RWPE1 (cell line): ENCODE measurements at regions not wholly inside any gene's neighbourhood (a gene's known extent, or its start where the extent isn't known, plus 50 kb on each side); places are given as distances from the start of the nearest gene placed in this dataset.

Experiments
- CTCF ChIA-PET: fragments of 350-600 bp; sonication (Branson Sonifier 250); formaldehyde crosslinking; extraction: SDS; loops from one replicate; lab custom pipeline; 2021; lab: Yijun Ruan, JAX
- POLR2A ChIA-PET: fragments of 400-600 bp; formaldehyde crosslinking; extraction: SDS; loops from one replicate; lab custom pipeline; 2020; ENCODE audit warnings: antibody characterized with exemption; ENCODE audit not compliant: low non-redundant PET; lab: Yijun Ruan, JAX
- DNase-seq: peaks from one replicate; pipeline ENCODE4 v3.0.0; 2012; ENCODE audit warnings: low spot score
- H3K27ac ChIP-seq: fragments of 450-650 bp; 2 replicates; pipeline ENCODE4 v1.5.1; 2017
- TF ChIP-seq, protein P1 (sequence below): fragments of 450-650 bp; conservative IDR thresholded peaks from 2 replicates; pipeline ENCODE4 v1.5.1; 2017; ENCODE audit warnings: low read depth, mild to moderate bottlenecking

DNA sequence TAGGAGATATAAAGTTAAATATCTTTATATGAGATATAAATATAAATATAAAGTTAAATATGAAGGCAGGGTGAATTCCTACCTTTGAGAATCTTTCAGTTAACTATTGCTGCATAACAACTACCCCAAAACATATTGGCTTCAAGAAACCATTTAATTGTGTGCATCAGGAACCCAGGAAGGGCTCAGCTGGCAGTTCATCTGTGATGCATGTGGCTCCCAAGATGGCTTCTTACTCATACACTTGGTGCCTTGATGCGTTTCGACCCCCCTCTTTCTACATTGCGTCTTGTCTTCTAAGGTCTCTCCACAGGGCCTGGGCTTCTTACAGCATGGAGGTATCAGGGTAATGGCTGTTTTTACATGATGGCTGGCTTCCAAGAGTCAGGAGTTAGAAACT is 253.9 kb upstream of the CRY1 start:
- no peak overlapping the region for H3K27ac ChIP-seq
- TF ChIP-seq, protein P1, sequence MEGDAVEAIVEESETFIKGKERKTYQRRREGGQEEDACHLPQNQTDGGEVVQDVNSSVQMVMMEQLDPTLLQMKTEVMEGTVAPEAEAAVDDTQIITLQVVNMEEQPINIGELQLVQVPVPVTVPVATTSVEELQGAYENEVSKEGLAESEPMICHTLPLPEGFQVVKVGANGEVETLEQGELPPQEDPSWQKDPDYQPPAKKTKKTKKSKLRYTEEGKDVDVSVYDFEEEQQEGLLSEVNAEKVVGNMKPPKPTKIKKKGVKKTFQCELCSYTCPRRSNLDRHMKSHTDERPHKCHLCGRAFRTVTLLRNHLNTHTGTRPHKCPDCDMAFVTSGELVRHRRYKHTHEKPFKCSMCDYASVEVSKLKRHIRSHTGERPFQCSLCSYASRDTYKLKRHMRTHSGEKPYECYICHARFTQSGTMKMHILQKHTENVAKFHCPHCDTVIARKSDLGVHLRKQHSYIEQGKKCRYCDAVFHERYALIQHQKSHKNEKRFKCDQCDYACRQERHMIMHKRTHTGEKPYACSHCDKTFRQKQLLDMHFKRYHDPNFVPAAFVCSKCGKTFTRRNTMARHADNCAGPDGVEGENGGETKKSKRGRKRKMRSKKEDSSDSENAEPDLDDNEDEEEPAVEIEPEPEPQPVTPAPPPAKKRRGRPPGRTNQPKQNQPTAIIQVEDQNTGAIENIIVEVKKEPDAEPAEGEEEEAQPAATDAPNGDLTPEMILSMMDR = no peak
- ChIA-PET CTCF (no interaction called here), POLR2A (no interaction called here)
- no peak for DNase-seq

DNA sequence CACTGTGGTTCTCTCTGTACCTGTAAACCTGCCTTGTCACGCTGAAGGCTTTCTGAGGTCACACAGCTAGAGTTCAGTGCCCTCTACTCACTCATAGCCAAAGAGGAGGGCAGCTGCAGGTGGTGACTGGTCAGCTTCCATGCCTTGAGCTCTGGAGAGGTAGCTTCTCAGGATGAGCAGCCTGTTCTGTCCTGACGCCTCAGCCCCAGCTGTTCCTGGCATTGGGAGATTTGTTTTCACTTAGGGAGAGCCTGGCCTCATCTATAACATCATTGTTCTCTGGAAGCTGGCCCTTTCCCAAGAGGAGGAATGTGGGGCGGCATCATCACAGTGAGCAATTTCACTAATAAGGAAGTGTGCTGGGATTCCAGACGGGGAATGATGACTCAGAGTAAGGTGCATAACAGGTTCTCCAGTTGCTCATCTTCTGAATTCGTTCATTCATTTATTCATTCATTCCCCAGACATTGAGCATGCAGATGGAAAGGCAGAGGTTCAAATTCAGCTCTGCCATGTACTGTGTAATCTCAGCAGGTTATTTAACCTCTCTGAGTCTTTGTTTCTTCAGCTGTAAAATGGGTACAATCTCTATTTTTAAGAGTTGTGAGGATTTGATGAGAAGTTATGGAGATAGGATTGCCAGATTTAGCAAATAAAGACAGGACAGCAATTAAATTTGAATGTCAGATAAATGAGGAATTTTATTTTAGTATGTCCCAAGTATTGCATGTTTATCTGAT is 255.8 kb upstream of the CRY1 start:
- peak; percentile 92 for DNase-seq
- H3K27ac ChIP-seq = peak overlapping the region; percentile 79
- ChIA-PET POLR2A (no interaction called here), CTCF (interaction anchor here (0.6 to 1.2 kb wide), 3 partner anchors 28 to 64 kb away, joined by 3 to 4 read pairs (median 3); no protein-coding TSS in a partner anchor)
- TF ChIP-seq, protein P1 = no peak

DNA sequence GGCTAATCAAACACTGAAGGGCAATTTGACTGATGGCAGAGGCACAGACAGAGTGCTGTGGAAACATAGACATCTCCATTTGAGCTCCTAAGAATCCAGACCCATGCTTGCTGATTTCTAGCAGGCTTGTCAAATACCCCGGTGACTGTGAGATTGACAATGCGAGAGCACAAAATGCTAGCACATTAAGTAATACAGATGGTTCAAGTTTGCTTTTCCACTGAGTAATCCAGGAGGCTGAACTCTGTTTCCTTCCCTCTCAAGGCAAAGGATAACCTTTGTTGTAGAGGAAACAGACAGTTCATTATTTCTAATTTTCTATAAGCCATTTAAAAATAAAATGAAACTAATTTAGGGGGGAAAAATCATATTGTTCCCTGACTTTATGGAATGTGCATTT is 256.5 kb upstream of the CRY1 start:
- POLR2A ChIA-PET = no interaction called here
- CTCF ChIA-PET = interaction anchor here (0.6 kb wide), 1 partner anchor 65 kb away, joined by 3 read pairs; no protein-coding TSS in a partner anchor
- no peak for DNase-seq

DNA sequence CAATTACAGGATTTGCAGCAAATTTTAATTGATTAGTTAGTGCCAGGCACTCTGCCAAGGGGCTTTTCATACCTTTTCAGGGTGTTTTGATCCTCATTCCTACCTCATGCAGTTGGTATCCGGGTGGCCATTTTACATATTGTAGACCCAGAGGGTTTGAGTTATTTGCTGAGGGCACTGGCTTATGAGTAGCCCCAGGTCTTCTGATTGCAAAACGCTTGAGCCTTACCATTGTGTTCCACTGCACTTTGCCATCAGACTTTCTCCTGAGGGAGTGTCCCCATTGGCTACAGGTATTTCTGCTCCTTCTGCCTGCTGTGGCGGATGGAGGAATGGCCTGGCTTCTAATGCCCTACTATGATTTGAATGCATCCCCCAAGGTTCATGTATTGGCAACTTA is 257.8 kb upstream of the CRY1 start:
- POLR2A ChIA-PET = no interaction called here
- DNase-seq = no peak
- TF ChIP-seq, protein P1 = no peak
- no peak overlapping the region for H3K27ac ChIP-seq
- CTCF ChIA-PET = no interaction called here

More for the DNA sequence above, 256.5 kb upstream of the CRY1 start:
- TF ChIP-seq, protein P1 = no peak
- no peak overlapping the region for H3K27ac ChIP-seq

DNA sequence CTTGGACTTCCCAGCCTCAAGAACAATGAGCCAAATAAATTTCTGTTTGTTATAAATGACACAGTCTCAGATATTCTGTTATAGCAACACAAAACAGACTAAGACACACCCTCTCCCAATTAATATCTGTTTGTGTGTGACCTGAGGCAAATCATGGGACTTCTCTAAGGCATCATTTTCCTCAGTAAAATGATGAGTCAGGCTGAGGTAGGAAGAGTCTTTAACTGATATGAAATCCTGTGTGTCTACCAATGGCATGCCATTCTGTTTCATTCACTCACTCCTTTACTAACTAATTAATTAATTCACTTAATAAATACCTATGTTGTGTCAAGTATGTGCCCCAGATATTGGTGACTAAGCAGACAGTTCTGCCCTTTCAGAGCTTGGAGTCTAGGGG is 258.4 kb upstream of the CRY1 start:
- TF ChIP-seq, protein P1 = no peak
- no peak overlapping the region for H3K27ac ChIP-seq
- POLR2A ChIA-PET = no interaction called here
- CTCF ChIA-PET = no interaction called here
- no peak for DNase-seq

DNA sequence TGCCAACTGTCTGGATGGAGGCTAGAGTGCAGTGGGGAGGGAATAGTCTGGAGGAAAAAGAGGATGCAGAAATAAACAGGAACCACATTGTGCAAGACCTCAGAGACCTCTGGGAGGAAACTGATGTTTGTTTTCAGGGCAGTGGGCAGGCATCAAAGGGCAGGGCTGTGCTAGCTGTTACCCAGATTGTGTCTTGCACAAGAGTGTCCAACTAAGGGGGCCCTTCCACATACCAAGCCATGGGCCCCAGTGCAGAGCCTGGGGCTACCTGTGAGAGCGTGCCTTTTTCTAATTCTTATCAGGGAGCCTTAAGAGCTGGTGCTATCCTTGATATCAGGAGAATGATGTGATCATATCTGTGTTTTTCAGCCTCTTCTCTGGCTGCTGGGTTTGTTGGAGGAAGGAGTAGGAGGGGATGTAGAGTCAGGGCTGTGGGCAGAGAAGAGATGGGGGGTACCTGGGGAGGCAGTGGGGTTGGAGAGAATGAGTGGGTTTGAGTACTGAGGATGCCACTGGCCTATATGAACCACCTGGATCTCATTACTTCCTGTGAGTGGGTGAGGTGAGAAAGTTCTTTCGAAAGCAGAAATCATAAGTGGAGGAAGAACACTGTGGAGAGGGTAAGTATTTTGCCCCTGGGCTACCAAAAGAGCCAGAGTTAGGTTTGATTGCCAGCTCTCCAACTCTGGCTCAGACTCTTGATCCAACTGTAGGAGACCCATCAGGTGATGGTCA is 259.2 kb upstream of the CRY1 start:
- TF ChIP-seq, protein P1 = no peak
- CTCF ChIA-PET = no interaction called here

More for the DNA sequence above, 259.2 kb upstream of the CRY1 start:
- DNase-seq = no peak
- no peak overlapping the region for H3K27ac ChIP-seq
- POLR2A ChIA-PET = no interaction called here
